Amygdala (tissue), 56 donors: ENCODE measurements at regions not wholly inside any gene's neighbourhood (a gene's known extent, or its start where the extent isn't known, plus 50 kb on each side); places are given as distances from the start of the nearest gene placed in this dataset.

Source experiments
- DNase-seq, 56 donors: peaks; one replicate each; lab custom pipeline; 2025; lab: John Stamatoyannopoulos, UW

DNA sequence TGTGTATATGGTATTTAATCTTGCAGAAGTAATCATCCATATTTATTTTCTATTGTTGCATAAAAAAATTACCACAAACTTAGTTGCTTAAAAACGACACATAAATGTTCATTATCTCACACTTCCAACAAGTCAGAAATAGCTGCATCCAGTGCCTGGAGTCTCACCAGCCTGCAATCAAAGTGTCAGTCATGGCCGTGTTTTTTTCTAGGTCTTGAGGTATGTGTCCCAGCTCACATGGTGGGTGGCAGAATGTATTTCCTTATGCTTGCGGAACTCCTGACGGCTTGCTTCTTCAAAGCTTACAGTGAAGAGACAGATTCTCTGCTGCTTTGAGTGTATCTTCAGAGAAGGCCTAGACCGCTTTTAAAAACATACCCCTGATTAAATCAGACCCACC lies 670.2 kb upstream of the LMO3 start:
- DNase-seq = no peak

DNA sequence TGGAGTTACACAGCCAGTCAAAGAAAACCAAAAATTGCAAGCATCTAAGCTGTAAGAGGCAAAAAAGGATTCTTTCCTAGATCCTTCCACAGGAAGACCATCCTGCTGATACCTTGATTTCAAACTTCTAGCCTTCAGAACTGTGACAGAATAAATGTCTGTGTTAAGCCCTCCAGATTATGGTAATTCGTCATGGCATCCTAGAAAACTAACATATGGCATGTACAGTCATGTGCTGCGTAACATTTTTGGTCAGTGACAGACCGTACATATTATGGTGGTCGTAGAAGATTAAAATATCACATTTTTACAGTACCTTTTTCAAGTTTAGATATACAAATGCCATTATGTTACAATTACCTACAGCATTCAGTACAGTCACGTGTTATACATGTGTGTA lies 660.9 kb upstream of the LMO3 start:
- DNase-seq = no peak

DNA sequence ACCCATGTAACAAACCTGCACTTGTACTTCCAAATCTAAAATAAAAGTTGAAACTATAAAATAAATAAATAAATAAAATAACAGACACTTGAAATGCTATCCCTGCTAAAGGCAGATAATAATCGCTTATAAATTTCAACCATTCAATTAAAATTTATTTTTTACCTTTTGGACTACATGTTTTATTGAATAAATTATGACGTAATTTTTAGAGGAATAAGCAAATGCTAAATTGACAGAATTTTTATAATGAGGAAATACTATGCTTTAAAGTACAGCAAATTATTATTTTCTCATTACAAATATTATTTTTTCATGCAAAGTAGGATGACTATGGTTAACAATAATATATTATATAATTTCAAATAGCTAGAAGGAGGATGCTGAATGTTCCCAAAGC lies 658.6 kb upstream of the LMO3 start:
- no peak for DNase-seq

DNA sequence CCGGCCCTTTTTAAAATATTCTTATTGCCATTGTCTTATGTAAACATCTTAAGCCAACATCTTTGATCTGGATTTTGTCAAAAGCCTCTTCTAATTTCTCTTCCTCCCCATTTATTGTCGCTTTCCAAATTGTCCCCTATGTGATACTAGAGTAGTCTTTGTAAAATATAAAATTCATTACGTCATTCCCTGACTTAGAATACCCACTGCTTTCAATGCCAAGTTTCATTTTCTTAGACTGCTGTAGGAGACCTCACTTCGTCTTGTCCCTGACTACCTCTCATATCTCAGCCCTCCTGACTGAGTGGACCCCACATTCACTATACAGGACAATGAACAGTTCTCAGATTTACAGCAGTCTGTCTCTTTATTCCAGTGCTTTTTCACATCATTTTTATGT lies 633.9 kb upstream of the LMO3 start:
- no peak for DNase-seq

DNA sequence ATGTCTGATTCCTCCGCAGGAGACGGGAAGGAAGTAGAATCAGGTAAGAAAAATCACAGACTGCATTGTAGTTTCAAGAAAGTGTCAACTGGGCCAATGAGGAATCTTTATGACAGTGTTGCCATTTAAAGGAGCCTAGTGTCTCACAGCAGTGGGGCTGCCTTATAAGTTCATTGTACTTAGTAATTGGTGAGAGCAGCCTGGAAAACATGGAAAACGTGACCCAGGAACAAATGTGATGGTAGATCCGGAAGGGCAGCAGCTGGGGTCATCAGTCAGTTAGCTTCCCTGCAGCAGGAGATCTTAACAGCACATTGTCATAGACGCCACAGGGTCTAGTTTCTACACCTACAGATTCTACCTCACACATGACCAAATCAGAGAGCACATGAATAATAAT lies 630.0 kb upstream of the LMO3 start:
- no peak for DNase-seq

DNA sequence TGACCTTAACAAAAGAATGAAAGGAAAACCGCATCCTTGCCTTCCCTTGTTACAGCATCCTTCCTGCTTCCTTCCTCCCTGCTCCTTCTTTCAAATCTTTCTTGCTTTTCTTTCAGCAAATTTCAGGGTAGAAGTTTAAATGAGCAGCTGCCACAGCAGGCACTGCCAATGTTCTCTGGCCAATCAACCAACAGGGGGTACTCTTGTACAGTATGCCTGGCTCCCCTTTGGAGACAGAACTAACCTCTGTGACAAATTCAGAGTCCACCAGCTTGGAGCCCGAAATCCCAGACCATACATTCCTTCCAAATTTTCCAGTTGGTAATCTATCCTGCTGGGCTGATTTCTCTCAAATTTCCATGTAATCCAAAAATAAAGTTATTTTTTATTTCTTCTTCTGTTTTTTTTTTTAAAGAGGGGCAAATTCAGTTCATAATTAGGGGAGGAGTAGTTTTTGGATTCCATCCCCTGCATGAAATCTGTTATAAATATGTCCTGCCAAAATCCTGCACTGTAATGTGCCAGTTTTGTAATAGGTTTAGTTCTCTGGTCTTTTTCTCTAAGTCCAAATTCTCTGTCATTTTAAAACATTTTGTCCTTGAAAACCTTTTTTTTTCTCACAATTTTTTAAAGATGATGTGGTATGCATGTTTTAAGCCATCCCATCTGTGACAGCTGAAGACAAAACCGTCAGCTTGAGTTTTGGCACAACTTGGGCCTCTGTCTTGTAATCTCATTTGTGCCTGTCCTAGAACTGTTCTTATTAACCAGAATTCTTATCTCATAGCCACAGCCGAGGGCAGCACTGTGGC lies 610.0 kb upstream of the LMO3 start:
- no peak for DNase-seq

DNA sequence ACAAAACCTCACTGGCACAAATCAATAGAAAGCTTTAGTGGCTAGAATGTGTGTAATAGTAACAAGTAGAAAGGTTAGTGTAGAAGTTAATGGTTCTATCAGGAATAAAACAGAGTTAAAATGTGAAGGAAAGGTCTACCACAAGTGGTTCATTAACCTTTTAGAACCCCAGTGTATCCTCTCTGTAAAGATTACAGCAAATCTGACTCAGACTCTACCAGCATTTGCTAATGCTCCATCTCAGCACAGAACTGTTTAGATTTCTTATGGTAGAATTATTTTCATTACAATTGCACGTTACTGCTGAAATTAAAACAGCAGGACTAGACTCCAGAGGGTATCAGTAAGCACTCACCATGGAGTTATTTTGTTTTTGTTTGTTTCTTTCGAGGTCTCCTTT lies 609.0 kb upstream of the LMO3 start:
- no peak for DNase-seq

DNA sequence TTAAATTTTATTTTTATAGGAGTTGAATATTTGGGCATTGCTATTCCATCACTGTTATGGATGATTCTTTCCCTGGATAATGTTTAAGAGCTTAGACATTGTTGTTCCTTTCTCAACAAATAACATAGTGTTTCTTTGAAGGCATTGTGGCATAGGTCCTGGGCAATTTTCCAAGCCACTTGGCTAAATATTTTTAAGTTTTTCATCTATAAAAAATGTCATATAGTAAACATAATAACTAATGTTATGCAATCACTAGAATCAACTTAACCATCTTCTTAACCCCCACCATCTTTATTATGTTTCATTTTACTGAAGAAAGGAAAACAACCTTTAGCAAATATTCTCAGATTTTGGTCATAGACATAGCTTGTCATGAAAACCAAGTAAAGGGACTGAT lies 600.6 kb upstream of the LMO3 start:
- no peak for DNase-seq

DNA sequence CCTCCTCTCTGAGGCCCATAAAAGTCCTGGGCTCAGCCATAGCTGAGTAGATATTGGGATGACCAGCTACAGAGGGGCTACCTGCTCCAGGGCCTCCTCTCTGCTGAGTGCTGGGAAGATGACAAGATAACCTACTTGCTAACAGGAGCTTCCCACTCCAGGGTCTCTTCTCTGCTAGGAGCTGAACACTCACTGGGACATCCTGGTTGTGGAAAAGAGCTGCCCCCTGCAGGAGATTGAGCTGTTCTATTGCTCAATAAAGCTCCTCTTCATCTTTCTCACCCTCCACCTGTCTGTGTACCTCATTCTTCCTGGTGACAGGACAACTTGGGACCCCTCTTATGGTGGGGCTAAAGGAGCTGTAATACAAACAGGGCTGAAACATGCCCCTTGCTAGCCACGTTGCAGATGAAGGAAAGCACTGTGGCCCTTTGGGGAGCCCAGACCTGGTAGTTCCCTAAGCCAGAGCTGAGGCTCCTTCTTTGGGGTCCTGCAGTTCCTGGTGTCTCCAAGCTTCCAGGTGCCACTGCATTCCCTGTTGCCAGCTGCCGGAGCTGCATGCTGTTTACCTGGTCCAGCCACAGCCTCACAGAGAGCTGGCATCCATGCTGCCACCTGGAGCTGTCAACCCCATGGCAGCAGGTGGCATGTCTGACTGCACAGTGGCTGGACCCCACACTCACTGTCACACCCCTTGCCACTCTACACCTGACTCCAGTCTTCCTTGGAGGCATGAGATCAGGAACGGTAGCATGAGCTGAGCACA lies 598.5 kb upstream of the LMO3 start:
- DNase-seq = no peak

DNA sequence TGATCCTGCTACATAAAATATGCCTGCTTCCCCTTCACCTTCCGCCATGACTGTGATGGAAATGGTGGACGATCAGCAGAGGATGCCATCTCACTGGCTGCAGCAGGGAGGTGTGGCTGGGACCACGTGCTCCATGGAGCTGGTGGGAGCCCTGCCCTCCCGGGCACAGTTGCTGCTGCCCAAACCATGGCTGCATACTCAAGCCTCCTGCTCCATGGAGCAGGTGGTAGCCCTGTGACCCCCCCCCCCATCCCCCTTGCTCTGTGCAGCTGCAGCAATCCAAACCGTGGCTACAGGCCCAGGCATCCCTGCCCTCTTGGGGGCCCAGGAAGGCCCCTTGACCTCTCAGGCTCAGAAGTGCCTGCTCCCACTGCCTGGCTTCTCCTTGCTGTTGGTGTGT lies 597.5 kb upstream of the LMO3 start:
- DNase-seq = no peak

DNA sequence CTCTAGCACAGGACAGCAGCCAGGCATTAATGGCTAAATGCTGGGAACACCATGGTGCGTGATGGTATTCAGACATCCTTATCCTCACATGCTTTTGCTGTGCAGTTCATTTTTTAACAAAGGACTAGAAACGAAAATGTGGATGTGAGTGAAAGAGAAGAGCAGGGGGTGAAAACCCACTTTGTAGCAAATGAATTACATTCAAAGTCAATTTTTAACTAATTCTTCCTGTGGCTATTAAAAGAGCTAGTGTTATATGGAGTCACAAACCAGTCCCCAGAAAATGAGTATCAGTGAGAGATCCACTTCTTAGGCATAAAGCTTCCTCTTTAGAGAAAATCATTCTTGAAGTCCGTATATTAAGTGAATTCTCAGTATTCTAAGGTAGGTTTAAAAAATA lies 592.0 kb upstream of the LMO3 start:
- DNase-seq = no peak

DNA sequence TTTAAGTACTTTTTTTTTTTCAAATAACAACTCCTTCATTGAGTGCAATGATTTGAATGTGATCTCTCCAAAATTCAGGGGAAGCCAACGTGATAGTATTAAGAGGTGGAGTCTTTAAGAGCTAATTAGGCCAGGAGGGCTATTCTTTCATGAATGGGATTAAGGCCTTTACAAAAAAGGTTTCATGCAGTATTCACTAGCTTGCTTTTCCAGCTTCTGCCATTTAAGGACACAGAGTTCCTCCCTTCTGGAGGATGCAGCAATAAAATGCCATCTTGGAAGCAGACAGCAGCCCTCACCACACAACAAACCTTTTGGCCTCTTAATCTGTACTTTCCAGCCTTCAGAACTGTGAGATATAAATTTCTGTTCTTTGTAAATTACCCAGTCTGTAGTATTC lies 586.8 kb upstream of the LMO3 start:
- DNase-seq = no peak

DNA sequence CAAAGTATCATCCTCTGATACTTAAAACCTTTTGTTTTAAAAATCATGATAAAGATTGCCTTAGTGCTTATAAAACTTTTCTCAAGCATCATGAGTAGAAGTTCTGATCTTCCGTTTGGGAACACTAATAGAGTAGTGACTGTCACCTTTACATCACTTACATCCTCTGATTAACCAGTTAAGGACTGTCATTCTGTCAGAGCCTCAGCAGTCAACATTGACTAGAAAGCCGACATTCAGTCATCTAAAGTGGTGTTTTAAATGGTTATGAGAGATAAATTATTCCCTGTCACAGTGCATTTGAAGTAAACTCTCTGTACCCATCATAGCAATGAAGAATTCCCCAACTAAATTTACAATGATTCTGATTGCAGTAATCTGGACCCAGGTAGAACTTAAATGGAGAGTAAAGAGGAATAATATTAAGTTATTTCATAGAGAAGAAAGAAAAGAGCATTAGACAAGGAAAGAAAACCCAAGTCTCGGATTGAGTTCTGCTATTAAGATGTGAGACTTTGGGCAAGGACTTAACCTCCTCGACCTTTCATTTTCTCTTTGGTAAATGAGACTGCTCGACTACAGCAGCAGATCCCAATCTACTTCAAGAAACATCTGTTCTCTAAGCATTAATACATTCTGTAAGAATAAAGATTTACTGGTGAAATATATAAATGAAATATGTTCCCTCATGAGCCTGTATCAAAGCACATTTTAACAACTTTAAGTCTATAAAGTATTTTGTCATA lies 563.9 kb upstream of the LMO3 start:
- no peak for DNase-seq

DNA sequence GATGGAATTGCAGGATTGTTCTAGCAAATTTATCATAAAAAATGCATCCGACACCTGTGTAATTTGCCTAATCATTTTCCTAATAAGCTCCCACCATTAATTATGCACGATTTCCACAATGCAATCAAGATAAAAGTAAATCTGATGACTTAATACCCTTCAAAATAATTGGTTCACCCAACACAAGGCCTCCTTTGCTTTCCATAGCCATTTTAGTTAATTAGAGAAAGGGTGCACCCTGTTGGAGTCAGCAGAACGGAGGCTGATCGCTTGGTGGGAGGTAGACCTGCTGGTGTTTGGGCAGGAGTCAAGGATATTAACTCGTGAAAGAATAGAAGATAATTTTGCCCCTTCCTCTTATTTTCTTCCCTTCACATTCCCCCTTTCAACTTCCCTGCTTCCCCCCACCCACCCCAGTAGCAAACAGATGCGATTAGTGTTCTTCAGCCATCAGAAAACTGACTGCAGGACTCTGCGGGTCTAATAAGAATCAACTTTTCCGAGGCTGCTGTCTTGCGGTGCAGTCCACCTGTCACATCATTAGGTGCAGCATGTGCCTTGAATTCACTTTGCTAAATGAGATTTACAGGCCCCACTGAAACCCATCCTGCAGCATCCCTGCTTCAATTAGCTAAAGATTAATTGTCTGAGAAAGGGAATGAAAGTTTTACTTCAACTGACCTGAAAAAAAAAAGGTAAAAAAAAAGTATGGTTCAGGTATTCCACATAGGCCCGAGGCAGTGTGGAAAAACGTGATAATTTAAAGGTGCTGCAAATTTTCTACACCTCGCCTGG lies 553.7 kb upstream of the LMO3 start:
- no peak for DNase-seq

DNA sequence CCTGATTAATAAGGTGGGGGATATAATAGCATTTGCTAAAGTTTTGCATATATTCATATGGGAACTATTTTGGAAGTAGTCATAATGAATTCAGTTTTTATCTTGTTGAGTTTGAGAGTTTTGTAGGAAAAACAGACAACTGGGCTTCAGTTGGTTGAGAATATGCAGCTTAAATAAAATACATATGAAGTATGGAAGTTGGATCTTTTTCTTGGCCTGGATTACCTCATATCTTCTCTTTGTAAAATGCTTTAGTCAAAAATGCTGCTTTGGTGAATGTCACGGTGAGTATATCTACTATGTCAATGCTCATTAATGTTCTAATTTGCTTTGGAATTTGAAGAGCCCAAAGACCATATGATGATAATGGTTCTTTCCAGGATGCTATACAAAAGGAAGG lies 552.2 kb upstream of the LMO3 start:
- no peak for DNase-seq

DNA sequence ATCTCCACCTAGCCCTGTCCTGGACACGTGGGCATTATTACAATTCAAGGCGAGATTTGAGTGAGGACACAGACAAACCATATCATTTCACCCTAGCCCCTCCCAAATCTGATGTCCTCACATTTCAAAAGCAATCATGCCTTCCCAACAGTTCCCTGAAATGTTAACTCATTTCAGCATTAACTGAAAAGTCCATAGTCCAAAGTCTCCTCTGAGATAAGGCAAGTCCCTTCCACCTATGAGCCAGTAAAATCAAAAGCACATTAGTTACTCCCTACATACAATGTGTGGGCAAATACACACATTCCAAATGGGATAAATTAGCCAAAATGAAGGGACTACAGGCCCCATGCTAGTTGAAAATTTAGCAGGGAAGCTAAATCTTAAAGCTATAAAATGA lies 546.0 kb upstream of the LMO3 start:
- DNase-seq = no peak

DNA sequence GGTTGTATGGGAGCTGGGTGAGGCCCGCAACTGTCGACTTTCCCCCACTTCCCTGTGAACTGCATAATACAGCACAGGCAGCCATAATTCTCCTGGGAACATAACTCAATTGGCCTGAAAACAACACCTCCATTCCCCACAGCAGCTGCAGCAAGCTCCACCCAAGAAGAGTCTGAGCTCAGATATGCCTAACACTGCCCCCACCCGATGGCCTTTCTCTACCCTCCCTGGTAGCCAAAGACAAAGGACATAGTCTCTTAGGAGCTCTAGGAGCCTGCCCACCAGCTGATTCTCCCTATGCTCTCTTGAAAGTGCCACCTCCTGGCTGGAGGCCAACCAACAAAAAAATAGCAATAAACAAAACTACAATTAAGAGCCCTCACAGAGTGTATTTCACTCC lies 542.7 kb upstream of the LMO3 start:
- no peak for DNase-seq

DNA sequence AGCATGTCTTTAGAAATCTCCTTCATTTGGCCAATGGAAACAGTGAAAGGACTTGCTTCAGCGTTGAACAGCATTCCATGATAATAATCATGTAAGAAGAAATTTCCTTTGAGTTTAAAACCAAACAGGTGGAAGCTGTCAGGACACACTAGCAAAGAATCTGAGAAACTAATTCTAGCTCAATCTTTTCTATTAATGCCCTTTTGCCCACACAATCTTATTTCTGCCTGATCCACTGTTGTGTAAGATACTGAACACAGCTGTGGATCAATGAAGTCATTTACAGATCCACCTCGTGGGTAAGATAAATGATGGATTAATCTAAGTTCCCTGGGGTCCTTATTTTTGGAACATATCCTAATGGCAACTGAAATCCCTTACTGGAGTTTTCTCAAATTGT lies 536.9 kb upstream of the LMO3 start:
- DNase-seq = no peak

DNA sequence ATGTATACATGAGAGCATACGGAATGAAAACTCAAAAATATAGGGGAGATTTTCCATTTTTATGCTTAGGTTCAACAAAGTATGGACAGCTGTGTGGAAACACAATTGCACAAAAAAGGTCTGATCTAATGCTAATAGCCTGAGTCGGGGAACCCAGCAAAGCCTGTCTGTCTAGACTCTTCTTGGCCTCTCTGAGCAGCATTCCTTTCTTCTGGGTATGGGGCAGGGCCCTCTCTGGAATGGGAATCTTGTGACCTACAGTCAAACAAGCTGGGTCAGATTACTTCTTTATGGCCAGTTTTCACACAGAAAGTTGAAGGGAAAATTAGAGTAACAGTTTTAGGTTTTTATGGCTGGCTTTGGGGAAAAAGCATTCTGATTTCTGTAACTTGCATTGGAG lies 534.0 kb upstream of the LMO3 start:
- no peak for DNase-seq

DNA sequence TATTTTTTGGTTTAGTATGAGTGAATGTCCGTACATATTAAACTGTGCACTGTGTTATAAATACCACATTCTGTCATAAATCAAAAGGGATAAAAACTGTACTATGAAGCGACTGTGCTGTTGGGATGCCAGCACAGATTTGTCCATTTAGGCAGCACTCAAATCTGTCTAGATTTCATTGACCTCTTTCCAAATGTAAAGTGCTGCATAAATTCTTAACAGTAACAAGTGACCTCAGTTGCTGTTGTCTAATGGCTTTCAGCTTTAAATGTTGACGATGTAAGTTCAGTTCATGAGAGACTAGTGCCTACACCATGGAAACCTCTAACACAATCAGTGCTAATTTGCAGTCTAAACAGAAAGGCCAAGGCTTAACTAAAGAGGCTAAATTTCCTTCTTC lies 531.4 kb upstream of the LMO3 start:
- no peak for DNase-seq

DNA sequence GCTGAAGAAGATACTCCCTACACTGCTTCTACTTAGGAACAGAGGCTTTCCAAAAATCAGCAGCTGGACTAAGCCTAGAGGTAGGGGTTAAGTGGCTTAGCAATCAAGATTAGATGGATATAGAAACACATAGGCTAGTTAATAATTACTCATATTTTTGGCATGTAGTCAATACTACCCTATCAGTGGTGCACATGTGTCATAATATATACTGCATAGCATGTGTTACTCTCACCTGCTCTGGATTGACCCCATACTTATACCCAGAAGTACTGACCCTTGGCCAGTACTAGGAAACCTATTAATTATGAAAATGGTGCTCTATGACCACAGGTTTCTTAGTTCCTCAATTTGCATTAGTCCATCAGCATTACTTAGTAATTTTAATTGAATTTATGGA lies 528.4 kb upstream of the LMO3 start:
- DNase-seq = no peak
